ENCODE measurements at regions not wholly inside any gene's neighbourhood (a gene's known extent, or its start where the extent isn't known, plus 50 kb on each side); places are given as distances from the start of the nearest gene placed in this dataset.

- intact Hi-C loops (cut with micrococcal nuclease) = no loop called here
These were observed 60.7 kb downstream of the VCPKMT start for GRCh38 chr14:50055461-50056228.

GRCh38 chr14:50056435-50056834, 59.9 kb downstream of the VCPKMT start:
- intact Hi-C loops (cut with micrococcal nuclease) = no loop called here

- intact Hi-C loops (cut with micrococcal nuclease) = no loop called here
These were observed 59.0 kb downstream of the VCPKMT start for GRCh38 chr14:50057331-50057730.

- intact Hi-C loops (cut with micrococcal nuclease) = no loop called here
These were observed 58.3 kb downstream of the VCPKMT start for GRCh38 chr14:50058113-50058512.

Data from T-helper 2 cell treated with Interferon-gamma antibody and Interleukin-4, amounts not matched to agents 100 ng/mL and 5 ng/mL, for 36 hours (primary cell).